GM21529 (cell line): ENCODE measurements at regions not wholly inside any gene's neighbourhood (a gene's known extent, or its start where the extent isn't known, plus 50 kb on each side); places are given as distances from the start of the nearest gene placed in this dataset.
"Not testable (repeated sequence)": the region's sequence is repeated elsewhere in the genome, so short reads cannot be mapped to it uniquely, and the experiment has no call there.

ENCODE experiments used
- ATAC-seq: cut with Tn5 transposase; IDR thresholded peaks from one replicate; pipeline ENCODE4 v1.9.1; 2021; ENCODE audit not compliant: unreplicated experiment

DNA sequence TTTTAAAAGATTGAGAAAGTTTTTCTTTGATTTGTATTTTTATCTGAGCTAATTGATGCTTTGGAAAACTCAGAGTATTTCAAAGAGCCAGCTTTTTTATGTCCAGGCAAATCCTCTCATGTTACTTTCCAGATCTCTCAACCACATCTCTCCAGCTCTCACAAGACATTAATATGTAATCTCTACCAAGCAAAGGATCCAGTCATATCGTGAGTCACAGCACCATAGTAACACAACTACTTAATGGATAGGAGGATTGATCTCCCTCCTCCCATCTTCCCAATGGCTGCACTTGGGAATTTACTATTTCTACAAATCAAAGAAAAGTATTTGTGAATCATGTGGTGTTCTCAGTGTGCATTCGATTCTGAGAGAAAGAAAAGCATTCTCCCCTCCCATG is 63.3 kb downstream of the POU4F1 start:
- no peak for ATAC-seq

GRCh38 chr13:78526044-78526443 is 77.3 kb downstream of the POU4F1 start:
- ATAC-seq: not testable (repeated sequence)

DNA sequence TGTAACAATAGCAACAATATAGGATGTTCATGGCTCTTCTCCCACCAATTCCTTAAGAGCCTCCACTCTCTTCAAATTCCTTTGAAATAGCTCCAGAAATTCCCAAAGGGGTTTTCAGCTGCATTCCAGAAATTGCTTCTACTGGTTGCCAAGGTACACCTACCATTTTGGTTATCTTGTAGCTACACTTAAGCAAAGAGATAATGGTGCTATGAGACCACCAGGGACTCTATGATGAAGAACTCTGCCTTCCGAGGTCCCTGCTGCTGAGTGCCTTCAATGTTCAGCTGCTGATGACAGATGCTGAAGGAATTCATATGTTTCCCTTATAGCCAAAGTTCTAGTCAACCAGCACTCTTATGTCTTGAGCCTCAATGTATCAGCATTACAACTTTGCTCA is 78.4 kb downstream of the POU4F1 start:
- no peak for ATAC-seq

- ATAC-seq: no peak
Measured at GRCh38 chr13:78521091-78521490, 82.3 kb downstream of the POU4F1 start.

DNA sequence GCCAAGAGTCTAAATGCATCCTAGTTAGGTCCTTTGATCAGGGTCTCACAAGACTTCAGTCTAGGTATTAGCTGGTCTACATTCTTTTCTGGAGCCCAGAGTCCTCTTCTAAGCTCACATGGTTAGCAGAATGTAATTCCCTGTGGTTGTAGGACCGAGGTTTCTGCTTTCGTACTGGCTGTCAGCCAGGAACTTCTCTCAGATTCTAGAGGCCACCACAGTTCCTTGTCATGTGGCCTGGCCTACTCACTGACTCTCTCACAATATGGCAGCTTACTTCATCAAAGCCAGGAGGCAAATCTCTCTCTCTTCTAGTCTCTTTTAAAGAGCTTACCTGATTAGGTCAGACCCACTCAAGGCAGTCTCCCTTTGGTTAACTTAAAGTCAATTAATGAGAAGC is 82.9 kb downstream of the POU4F1 start:
- ATAC-seq: no peak

DNA sequence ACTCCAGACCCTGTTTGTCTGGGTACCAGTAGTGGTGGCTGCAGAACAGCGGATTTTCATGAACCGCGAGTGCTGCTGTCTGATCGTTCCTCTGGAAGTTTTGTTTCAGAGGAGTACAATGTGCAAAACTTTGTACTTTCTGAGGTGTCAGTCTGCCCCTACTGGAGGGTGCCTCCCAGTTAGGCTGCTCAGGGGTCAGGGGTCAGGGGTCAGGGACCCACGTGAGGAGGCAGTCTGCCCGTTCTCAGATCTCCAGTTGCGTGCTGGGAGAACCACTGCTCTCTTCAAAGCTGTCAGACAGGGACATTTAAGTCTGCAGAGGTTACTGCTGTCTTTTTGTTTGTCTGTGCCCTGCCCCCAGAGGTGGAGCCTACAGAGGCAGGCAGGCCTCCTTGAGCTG is 84.9 kb downstream of the POU4F1 start:
- ATAC-seq: not testable (repeated sequence)

GRCh38 chr13:78499802-78500201 is 103.5 kb downstream of the POU4F1 start:
- no peak for ATAC-seq

DNA sequence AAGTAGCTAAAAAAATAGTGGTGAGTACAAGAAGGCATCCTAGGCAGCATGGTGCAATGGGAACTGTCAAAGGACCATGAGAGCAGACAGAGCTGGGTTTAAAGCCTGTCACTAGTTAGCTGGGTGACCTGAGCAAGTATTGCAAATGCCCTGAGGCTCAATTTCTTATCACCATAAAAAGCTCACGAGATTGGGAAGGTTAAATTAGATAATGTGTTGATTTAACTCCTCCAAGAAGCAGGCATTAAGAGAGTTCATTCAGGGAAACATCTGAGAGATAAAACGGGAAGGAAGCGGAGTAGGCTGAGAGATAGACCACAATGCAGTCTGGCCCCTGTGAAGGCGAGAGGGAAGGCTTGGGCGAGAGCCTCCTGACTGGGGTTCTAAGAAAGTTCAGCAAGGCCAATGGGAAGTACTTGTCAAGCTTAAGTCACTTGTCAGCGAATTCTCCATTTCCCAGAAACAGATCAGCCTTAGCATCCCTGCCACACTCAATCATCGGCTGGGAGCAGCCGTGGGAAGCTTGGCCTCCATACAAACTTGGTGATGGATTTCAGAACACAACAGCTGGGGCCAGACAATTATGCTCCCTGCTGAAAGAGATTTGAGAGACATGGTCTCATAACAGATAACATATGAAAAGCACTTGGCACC is 105.5 kb downstream of the POU4F1 start:
- ATAC-seq: no peak

- ATAC-seq: no peak
Measured at GRCh38 chr13:78491978-78492377, 111.4 kb downstream of the POU4F1 start.

DNA sequence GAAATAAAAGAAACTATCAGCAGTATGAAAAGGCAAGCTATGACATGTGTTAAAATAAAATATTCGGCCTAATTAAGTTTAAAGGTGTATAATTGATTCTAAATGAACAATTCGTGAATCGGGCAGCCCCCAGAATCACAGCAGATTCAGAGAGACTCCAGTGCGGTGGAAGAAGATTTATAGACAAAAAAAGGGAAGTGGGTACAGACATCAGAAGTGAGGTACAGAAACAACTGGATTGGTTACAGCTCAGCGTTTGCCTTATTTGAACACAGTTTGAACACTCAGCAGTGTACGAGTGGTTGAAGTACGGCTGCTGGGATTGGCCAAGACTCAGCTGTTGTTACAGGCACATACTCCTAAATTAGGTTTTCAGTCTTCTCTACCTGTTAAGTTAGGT is 113.1 kb downstream of the POU4F1 start:
- ATAC-seq: not testable (repeated sequence)

DNA sequence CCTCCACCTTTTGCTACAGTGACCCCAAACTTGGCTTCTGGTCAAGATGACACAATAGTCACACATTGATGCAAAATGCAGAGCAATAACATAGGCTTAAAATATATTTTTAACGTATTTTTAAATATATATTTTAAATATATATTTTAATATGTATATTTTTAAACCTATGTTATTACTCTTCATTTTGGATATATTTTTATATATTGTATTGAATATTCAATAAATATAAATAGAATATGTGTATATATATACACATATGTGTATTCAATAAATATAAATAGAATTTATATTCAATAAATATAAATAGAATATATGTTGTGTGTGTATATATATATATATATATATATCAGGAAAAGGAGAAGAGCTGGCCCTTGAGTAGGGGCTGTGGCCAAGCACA is 115.6 kb downstream of the POU4F1 start:
- no peak for ATAC-seq

DNA sequence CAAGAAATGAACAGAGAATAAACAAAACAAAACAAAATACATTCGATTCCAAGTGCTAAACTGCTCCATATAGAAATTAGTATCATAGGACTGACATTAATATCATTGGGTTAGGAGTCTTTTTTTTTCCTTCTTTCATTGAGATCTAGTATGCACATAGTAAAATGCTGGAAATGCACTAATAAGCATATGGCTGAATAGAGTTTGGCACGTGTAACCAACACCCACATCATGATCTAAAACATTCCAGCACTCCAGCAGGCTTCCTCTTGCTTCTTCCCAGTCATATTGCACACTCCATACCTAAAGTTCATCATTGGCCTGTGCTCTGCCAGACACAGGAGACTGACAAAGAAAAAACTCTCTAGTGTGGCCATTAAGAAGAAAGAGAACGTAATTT is 117.5 kb downstream of the POU4F1 start:
- no peak for ATAC-seq

DNA sequence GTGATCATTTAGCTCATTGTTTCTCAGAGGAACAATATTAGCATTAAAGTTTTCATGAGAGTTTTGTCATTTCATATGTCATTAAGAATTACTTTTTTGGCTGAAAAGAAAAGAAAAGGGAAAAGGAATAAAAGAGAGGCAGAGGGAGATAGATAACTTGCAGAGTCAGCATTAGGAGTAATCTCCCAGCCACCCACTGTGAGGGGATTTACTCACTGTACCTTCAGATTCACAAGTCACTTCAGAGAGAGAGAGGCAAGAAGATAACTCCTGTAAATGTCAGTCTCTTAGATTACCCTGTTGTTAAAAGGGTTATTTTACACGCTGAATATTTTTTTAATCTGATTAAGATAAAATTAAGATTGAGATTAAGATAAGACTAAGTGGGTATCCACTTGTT is 125.2 kb downstream of the POU4F1 start:
- ATAC-seq: no peak

DNA sequence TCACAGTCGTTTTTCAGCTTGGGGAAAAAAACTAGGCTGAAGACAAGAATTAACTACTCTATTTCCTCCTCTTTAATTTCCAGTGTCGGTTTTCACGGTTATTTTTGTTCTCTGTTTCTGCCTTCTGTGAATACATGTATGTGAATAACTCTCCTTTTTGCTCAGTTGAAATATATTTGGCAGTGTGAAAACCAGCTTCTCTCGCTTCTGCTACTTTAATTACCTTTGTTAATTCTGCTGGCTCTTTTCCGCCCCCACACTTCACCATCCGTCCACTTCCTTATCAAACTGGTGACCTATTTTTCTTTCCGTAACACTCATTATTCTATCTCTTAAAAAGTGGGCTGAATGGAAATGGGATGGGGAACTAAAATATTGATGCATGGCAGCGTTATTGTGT is 126.4 kb downstream of the POU4F1 start:
- peak; percentile 52 for ATAC-seq

DNA sequence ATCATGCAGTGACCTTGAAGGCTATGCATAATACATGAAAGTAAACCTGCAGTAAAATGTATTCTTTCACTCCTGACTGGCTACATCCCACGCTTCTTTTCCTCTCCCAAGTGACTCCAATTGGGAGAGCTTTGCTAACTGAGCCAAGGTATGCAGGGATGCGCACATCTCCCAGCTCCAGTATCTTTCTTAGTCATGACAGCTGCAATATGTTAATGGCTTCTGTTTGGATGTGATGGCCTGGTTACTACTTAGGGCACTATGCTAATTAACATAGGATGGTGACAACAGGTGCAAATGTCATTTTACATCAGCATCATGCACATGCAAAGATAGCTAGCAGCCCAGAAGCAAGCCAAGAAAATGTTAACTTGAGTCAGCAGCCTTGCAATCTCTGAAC is 134.7 kb downstream of the POU4F1 start:
- no peak for ATAC-seq

DNA sequence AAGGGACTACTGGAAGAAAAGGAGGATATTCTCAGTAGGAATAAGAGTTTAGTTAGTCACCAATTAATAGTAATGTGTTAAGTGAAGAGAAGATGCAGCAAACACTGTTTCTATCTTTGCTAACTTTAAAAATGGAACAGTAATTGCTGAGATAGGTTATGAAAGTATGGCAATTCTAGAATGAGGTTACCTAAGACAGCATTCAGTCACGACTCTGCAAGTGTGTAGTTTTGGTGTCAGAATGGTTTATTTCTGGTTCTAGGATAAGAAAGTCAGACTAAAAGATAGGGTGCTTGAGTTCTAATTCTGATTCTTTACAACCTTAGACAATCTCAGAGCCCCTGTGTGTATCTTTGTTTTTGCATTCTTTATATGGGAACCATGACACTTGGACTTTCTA is 138.1 kb downstream of the POU4F1 start:
- ATAC-seq: no peak

GRCh38 chr13:78460176-78460575 is 143.2 kb downstream of the POU4F1 start:
- no peak for ATAC-seq

GRCh38 chr13:78443839-78444238 is 159.5 kb downstream of the POU4F1 start:
- ATAC-seq: no peak

DNA sequence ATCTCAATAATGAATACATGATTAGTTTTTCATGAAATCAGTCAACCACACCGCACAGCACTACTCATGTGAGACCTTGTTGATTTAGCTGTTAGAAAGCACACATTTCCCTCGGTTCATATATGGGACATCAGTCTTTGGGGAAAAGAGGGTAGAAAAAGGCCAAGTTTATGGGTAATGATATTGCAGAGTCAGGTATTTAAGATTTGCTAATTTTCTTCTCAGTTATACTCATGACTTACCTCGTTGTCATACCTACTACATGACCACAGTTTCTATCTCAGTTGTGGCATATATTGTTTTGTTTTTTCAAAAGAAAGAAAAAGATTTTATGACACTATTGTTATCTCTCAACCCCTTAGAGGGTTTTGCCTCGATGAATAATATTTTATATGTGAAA is 165.6 kb downstream of the POU4F1 start:
- ATAC-seq: no peak

DNA sequence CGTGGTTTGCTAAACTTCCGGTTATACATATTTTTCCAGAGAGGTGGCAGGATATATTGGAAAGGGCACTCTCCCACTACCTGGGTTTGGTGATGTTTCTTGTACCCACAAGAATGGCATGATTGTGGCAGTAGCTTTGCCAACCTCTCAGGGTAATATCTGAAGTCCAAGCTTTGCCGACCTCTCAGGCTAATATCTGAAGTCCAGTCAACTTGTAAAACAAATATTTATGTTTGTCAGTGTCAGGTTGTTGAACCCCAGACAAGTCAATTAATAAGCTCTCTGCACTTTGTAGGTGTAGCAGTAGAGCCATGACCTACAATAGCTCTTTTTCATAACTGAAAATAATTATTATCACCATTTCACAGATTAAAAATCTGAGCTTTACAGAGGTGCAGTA is 167.0 kb downstream of the POU4F1 start:
- ATAC-seq: no peak

GRCh38 chr13:78431328-78431727 is 172.0 kb downstream of the POU4F1 start:
- ATAC-seq: no peak

DNA sequence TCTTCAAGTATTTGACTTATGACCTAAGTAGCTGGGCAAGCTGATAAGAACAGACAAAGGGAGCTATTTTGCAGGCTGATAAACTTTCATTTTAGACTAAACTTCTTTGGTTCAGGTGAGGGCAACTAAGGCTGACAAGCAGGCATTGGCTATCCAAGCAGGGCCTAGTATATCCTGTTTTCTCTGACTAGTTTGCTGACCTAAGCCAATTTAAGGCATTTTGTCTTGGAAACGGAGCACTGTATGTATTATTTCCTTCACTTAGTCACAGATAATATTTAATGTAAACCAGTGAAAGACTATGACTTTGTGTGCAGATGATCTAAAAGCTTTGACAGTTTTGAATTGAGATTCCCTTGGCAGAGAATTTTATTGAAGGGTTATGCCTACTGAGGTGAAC is 172.5 kb downstream of the POU4F1 start:
- ATAC-seq: no peak

GRCh38 chr13:78430166-78430791 is 173.1 kb downstream of the POU4F1 start:
- no peak for ATAC-seq
